Epithelial cell of esophagus (primary cell): ENCODE measurements at regions not wholly inside any gene's neighbourhood (a gene's known extent, or its start where the extent isn't known, plus 50 kb on each side); places are given as distances from the start of the nearest gene placed in this dataset.

Experiments
- DNase-seq: peaks from one replicate; pipeline ENCODE4 v3.0.0; 2010; ENCODE audit warnings: low read depth
- H3K4me3 ChIP-seq: 2 replicates; pipeline ENCODE4 v1.5.1; 2011; ENCODE audit warnings: mild to moderate bottlenecking, low read length, control low read depth
- CTCF ChIP-seq: IDR thresholded peaks from 2 replicates; pipeline ENCODE4 v1.5.1; 2011; ENCODE audit warnings: low read depth, mild to moderate bottlenecking, low read length, control low read depth, inconsistent platforms; ENCODE audit not compliant: insufficient read depth; ENCODE audit errors: missing control alignments

GRCh38 chr3:41127414-41127813 lies 71.9 kb upstream of the CTNNB1 start:
- no peak for DNase-seq
- H3K4me3 ChIP-seq: no peak overlapping the region
- no peak for TF ChIP-seq CTCF

- no peak for DNase-seq
- no peak overlapping the region for H3K4me3 ChIP-seq
- TF ChIP-seq CTCF: no peak
Measured at GRCh38 chr3:41129731-41130130, 69.6 kb upstream of the CTNNB1 start.

- DNase-seq: peak; percentile 97
Measured at GRCh38 chr3:41131224-41131623, 68.1 kb upstream of the CTNNB1 start.

DNA sequence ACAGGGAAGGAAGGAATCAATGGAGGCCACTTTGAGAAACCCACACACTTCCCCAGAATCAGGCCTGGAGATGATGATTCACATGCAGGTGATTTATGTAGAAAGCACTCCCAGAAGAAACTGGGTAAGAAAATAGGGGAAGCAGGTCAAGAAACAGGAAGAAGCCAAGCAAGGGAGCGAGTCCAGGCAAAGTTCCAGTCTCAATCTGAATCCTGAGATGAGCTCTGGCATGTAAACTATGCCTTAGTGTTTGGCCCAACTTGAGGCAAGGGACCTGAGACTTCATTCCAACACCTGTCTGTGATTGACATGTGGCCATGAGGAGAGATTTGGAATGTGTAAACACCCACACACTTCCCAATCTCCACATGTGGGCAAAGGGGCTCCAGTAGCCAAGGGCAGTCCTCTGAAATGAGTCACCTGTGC lies 61.6 kb upstream of the CTNNB1 start:
- DNase-seq: peak; percentile 96
- no peak for TF ChIP-seq CTCF
- H3K4me3 ChIP-seq: no peak overlapping the region

More at GRCh38 chr3:41131224-41131623, 68.1 kb upstream of the CTNNB1 start:
- H3K4me3 ChIP-seq: no peak overlapping the region
- TF ChIP-seq CTCF: no peak

DNA sequence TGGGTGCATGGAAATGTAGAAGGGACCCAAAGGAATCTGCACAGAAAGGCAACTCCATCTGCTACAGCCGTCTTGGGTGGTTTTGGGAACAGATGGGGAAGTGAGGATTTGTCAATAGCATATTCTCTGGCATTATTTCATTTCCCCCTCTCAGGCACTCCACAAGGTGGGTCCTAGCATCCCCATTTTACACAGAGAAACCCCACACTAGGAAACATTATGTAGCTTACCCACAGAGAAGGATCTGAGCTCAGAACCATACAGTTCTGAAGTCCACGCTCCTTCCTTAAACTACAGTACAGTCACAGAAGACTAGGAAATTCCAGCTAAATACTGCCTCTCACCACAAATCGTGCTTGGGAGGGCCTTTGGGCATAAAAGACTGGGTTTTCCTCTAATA lies 61.2 kb upstream of the CTNNB1 start:
- DNase-seq: no peak
- no peak for TF ChIP-seq CTCF
- no peak overlapping the region for H3K4me3 ChIP-seq

GRCh38 chr3:41138601-41139000 lies 60.7 kb upstream of the CTNNB1 start:
- no peak for DNase-seq
- no peak for TF ChIP-seq CTCF

DNA sequence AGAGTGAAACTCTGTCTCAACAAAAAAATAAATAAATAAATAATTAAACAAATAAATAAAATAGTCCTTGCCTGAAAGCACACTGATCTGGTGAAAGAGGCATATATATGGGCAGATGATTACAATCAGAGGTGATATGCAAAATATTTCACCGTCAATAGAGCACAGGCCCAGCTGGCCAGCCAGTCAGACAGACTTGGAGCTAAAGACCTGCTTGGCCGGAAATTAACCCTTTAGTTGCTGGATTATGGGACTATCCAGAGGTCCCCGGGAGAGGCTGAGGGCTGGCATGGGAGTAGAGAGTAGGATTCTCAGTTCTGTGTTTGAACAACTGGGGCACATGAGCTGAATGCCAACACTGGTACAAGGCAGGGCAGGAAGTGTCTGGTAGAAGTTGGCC lies 59.1 kb upstream of the CTNNB1 start:
- DNase-seq: no peak
- no peak for TF ChIP-seq CTCF
- no peak overlapping the region for H3K4me3 ChIP-seq

More at GRCh38 chr3:41138601-41139000, 60.7 kb upstream of the CTNNB1 start:
- H3K4me3 ChIP-seq: no peak overlapping the region
